ENCODE measurements at regions not wholly inside any gene's neighbourhood (a gene's known extent, or its start where the extent isn't known, plus 50 kb on each side); places are given as distances from the start of the nearest gene placed in this dataset.

DNA sequence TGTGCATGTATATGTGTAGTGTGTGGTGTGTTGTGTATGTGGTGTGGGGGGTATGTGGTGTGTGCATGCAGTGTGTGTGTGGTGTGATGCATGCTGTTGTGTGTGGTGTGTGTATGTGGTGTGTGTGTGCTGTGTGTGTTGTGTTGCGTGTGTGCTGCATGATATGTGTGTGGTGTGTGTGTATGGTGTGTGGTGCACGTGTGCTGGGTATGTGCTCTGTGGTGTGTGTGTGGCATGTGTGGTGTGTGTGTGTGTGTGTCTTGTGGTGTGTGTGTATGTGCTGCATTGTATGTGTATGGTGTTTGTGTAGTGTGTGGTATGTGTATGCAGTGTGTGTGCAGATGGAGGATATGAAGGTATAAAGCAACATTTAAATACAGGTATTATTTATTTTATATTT lies 50.5 kb upstream of the CKS2 start:
- no peak overlapping the region for H3K4me3 ChIP-seq (ENCODE audit: low read depth, low read length)
- no peak for DNase-seq (ENCODE audit: low read depth)
- TF ChIP-seq CTCF (IDR thresholded peaks at IDR 0.05; ENCODE audit: insufficient read depth, low read length): no peak
